GM12872 (cell line): ENCODE measurements at regions not wholly inside any gene's neighbourhood (a gene's known extent, or its start where the extent isn't known, plus 50 kb on each side); places are given as distances from the start of the nearest gene placed in this dataset.

Source experiments
- CTCF ChIP-seq: IDR thresholded peaks from 3 replicates; pipeline ENCODE4 v1.5.1; 2011; ENCODE audit warnings: low read depth, mild to moderate bottlenecking, low read length, moderate library complexity; ENCODE audit not compliant: insufficient read depth

GRCh38 chr1:244205906-244206305 lies 154.8 kb downstream of the ZBTB18 start:
- TF ChIP-seq CTCF = no peak

GRCh38 chr1:244207042-244207934 lies 156.2 kb downstream of the ZBTB18 start:
- no peak for TF ChIP-seq CTCF

DNA sequence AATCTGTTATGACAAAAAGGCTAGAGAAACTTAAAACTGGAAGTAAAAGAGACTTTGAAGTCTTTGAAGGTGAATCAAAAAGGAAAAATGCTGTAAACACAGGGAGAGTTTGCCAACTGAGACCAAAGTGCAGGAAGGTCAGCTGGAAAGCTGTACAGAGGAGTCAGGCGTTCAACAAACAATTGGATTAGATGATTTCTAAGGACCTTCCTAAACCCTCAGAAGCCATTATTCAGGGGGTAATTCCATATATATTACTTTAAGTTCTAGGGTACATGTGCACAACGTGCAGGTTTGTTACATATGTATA lies 156.8 kb downstream of the ZBTB18 start:
- TF ChIP-seq CTCF = no peak

DNA sequence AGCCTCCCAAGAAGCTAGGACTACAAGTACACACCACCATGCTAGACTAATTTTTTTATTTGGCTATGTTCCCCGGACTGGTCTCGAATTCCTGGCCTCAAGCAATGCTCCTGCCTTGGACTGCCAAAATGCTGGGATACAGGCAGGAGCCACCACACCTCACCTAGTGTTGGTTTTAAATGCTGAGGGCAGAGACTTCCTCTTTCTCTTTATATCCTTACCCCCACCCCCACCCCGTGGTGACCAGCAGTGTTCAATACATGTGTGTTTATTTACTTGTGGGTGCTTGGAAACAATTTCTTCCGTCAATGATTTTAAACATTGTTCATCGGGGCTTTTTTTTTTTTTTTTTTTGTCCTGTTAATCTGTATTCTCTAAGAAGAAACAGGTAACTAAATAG lies 158.9 kb downstream of the ZBTB18 start:
- no peak for TF ChIP-seq CTCF

DNA sequence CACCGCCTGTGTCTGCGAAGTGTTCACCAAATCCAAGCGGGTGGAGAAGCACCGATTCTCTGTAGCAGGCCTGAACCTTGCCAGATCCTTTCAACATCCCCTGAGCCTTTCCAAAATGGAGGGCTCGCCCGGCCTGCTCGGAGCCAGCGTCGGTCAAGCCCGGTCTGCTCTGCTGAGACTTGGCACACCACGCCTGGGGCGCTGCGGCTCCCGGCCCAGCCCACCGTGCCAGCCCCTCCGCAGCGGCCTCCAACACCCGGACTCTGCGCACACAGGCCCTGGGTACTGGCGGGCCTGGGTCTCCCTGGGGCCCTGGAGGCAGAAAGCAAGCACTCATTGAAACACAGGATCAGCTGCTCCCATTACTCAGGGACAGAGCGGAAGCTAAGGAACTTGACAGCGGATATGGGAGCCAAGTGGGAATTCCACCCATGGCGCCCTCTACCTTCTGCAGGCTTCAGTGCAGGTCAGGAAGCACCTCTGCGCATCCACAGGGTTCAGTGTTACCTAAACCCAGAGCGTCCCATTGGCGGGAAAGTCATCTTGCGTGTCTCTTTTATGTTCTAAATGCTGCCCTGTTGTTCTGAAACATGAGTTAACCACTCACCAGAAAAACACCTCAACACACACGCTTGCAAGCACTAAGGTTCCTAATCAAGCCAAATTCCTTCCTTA lies 159.9 kb downstream of the ZBTB18 start:
- peak; percentile 50; the same call in 2 of the 3 replicates for TF ChIP-seq CTCF

DNA sequence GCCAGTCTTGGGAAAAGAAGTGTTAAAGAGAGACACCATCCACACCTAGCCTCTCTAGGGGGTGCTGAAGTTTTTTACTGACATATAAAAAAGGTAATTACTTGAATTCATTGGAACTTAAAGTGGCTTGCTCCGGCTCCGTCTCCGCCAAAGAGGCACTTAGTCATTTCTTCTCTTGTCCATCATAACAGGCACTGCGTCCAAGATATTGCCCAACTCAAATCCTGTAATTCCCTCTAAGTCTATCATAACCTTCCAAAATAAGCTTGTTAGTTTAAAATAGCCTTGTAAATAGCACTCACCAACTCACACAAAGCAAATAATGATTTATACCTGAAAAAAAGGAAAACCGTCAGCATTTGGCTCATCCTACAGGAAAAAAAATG lies 160.5 kb downstream of the ZBTB18 start:
- TF ChIP-seq CTCF = no peak

- TF ChIP-seq CTCF = no peak
Observed at GRCh38 chr1:244212219-244212618, 161.1 kb downstream of the ZBTB18 start.
